ENCODE measurements at regions not wholly inside any gene's neighbourhood (a gene's known extent, or its start where the extent isn't known, plus 50 kb on each side); places are given as distances from the start of the nearest gene placed in this dataset.

- Histone ChIP-seq H3K4me3 (ENCODE audit: low read depth, low read length) (no peak overlapping the region), H3K9me3 (ENCODE audit: severe bottlenecking) (no peaks in the 10 kb centered on the region), H3K27ac (no peak overlapping the region), H3K36me3 (no peaks in the 10 kb centered on the region), H3K27me3 (ENCODE audit: insufficient read depth, low read depth, severe bottlenecking) (no peaks in the 10 kb centered on the region)
- TF ChIP-seq CTCF (IDR thresholded peaks at IDR 0.05; ENCODE audit: low read depth, low read length), result no peak
- no peak for DNase-seq
Measured at GRCh38 chr15:47493357-47494247, 223.7 kb upstream of the SEMA6D start.

- Histone ChIP-seq H3K27me3 (ENCODE audit: insufficient read depth, low read depth, severe bottlenecking) (no peaks in the 10 kb centered on the region), H3K9me3 (ENCODE audit: severe bottlenecking) (no peaks in the 10 kb centered on the region), H3K36me3 (no peaks in the 10 kb centered on the region), H3K4me3 (ENCODE audit: low read depth, low read length) (no peak overlapping the region), H3K27ac (no peak overlapping the region)
- TF ChIP-seq CTCF (IDR thresholded peaks at IDR 0.05; ENCODE audit: low read depth, low read length), result no peak
- DNase-seq, result no peak
Measured at GRCh38 chr15:47496343-47497185, 220.7 kb upstream of the SEMA6D start.

DNA sequence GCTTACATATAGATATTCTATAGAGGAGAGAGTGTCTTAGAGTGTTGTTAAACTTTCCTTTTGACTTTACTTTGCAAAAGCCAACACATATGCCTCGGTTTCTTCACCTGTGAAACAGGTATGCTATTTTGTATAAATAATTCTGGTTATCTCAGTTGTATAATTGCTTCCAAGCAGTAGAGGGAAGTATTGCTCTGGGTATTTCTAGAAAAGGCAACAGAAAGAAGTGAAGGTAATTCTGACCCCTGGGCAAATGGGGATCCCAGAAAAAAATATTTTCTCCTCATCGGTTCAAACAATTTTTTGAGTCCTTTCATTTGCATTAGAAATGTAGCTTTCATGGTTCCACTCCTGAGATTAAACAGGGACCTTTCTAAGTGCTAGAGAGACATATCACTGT lies 216.5 kb upstream of the SEMA6D start:
- Histone ChIP-seq H3K27ac (no peak overlapping the region), H3K27me3 (ENCODE audit: insufficient read depth, low read depth, severe bottlenecking) (no peaks in the 10 kb centered on the region), H3K9me3 (ENCODE audit: severe bottlenecking) (no peaks in the 10 kb centered on the region), H3K4me3 (ENCODE audit: low read depth, low read length) (no peak overlapping the region), H3K36me3 (no peaks in the 10 kb centered on the region)
- no peak for TF ChIP-seq CTCF (IDR thresholded peaks at IDR 0.05; ENCODE audit: low read depth, low read length)
- no peak for DNase-seq

- H3K4me3 ChIP-seq (ENCODE audit: low read depth, low read length), result no peak overlapping the region
- DNase-seq, result no peak
- no peaks in the 10 kb centered on the region for H3K36me3 ChIP-seq
- no peaks in the 10 kb centered on the region for H3K9me3 ChIP-seq (ENCODE audit: severe bottlenecking)
- no peak overlapping the region for H3K27ac ChIP-seq
- no peaks in the 10 kb centered on the region for H3K27me3 ChIP-seq (ENCODE audit: insufficient read depth, low read depth, severe bottlenecking)
- TF ChIP-seq CTCF (IDR thresholded peaks at IDR 0.05; ENCODE audit: low read depth, low read length), result no peak
Measured at GRCh38 chr15:47502041-47502440, 215.3 kb upstream of the SEMA6D start.

DNA sequence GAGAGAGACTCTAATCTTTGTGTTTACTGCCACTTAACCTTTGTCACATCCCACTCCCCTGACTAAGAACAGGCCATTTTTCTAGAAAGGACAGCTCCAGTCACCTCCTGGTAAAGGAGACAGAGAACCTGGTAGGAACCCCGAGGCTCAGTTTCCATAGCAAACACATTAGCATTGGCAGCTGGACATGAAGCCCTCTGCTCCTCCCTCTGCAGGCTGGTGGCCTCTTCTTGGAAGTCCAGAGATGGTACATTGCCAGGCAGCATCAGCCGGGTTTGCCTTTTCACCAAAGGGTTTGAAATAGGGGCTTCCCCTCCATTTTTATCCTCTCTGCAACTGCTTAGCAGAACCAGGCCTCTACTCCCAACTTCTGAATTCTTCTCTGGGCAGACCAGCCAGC lies 213.4 kb upstream of the SEMA6D start:
- no peak for DNase-seq

More for the DNA sequence above, 213.4 kb upstream of the SEMA6D start:
- Histone ChIP-seq H3K9me3 (ENCODE audit: severe bottlenecking) (no peaks in the 10 kb centered on the region), H3K27me3 (ENCODE audit: insufficient read depth, low read depth, severe bottlenecking) (no peaks in the 10 kb centered on the region), H3K27ac (no peak overlapping the region), H3K4me3 (ENCODE audit: low read depth, low read length) (no peak overlapping the region), H3K36me3 (no peaks in the 10 kb centered on the region)
- TF ChIP-seq CTCF (IDR thresholded peaks at IDR 0.05; ENCODE audit: low read depth, low read length), result no peak

Data from WERI-Rb-1 (cell line).